Adrenal gland (tissue), 5 donors: ENCODE measurements at regions not wholly inside any gene's neighbourhood (a gene's known extent, or its start where the extent isn't known, plus 50 kb on each side); places are given as distances from the start of the nearest gene placed in this dataset.

ENCODE experiments used
- POLR2A ChIP-seq, 2 donors: fragments of 450-650 bp; IDR thresholded peaks; one replicate each; pipeline ENCODE4 v1.6.1; 2017; ENCODE audit warnings: antibody characterized with exemption in 2 of 2, mild to moderate bottlenecking in 2 of 2, moderate library complexity in 1 of 2
- TF ChIP-seq, protein P1 (sequence below), 6 experiments: fragments of 450-650 bp in 4 of 6; fragments of 200-600 bp in 2 of 6; sonication (generic) in 1 of 6; IDR thresholded peaks; 1 replicate in 5 of 6; 2 replicates in 1 of 6; pipeline versions ENCODE4 v1.5.1 to v1.8.0; 2016 to 2021; ENCODE audit warnings: antibody characterized with exemption in 6 of 6, mild to moderate bottlenecking in 2 of 6, moderate library complexity in 1 of 6
- donor health status: DM: no; HTN: no; CAD: no.

DNA sequence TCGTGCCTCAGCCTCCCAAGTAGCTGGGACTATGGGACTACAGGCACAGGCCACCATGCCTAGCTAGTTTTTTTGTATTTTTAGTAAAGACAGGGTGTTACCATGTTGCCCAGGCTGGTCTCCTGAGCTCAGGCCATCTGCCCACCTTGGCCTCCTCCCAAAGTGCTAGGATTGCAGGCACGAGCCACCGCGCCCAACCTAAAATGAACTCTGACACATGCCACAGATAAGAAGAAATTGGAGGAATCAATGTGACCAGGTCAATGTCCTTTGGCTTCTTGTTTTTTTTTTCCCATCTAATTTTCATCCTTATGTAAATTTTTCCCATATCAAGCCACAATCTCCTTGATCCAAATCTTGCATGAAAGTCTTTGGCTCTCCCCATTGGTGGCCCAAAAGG is 68.1 kb upstream of the SOX21 start:
- TF ChIP-seq, protein P1, sequence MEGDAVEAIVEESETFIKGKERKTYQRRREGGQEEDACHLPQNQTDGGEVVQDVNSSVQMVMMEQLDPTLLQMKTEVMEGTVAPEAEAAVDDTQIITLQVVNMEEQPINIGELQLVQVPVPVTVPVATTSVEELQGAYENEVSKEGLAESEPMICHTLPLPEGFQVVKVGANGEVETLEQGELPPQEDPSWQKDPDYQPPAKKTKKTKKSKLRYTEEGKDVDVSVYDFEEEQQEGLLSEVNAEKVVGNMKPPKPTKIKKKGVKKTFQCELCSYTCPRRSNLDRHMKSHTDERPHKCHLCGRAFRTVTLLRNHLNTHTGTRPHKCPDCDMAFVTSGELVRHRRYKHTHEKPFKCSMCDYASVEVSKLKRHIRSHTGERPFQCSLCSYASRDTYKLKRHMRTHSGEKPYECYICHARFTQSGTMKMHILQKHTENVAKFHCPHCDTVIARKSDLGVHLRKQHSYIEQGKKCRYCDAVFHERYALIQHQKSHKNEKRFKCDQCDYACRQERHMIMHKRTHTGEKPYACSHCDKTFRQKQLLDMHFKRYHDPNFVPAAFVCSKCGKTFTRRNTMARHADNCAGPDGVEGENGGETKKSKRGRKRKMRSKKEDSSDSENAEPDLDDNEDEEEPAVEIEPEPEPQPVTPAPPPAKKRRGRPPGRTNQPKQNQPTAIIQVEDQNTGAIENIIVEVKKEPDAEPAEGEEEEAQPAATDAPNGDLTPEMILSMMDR (IDR thresholded peaks at IDR 0.05): no peak
- no peak for TF ChIP-seq POLR2A (IDR thresholded peaks at IDR 0.05)
